Gastroesophageal sphincter (tissue), 2 donors: ENCODE measurements at regions not wholly inside any gene's neighbourhood (a gene's known extent, or its start where the extent isn't known, plus 50 kb on each side); places are given as distances from the start of the nearest gene placed in this dataset.

Source experiments
- POLR2A ChIP-seq, 2 donors: fragments of 450-650 bp; IDR thresholded peaks; one replicate each; pipeline ENCODE4 v1.6.1; 2017; ENCODE audit warnings: antibody characterized with exemption in 2 of 2, mild to moderate bottlenecking in 2 of 2, moderate library complexity in 1 of 2
- POLR2AphosphoS5 ChIP-seq: sonication (generic); formaldehyde crosslinking; IDR thresholded peaks from one replicate; pipeline ENCODE4 v1.6.1; 2017; ENCODE audit warnings: antibody characterized with exemption

- TF ChIP-seq POLR2A (IDR thresholded peaks at IDR 0.05): no peak
- TF ChIP-seq POLR2AphosphoS5: no peak
Observed at GRCh38 chr5:6847870-6848269, 134.6 kb downstream of the TENT4A start.
